Progenitor cell of endocrine pancreas (in vitro differentiated cells): ENCODE measurements at regions not wholly inside any gene's neighbourhood (a gene's known extent, or its start where the extent isn't known, plus 50 kb on each side); places are given as distances from the start of the nearest gene placed in this dataset.

Source experiments
- DNase-seq: peaks from one replicate; pipeline ENCODE4 v3.0.0; 2021; ENCODE audit warnings: low spot score; ENCODE audit not compliant: unreplicated experiment
- H3K27ac Mint-ChIP-seq: 2 replicates; pipeline ENCODE4 v1.8.0; 2021; ENCODE audit warnings: mild to moderate bottlenecking, moderate library complexity, mixed read lengths
- H3K27me3 Mint-ChIP-seq: 2 replicates; pipeline ENCODE4 v1.8.0; 2021; ENCODE audit warnings: mixed read lengths
- H3K36me3 Mint-ChIP-seq: 2 replicates; pipeline ENCODE4 v1.8.0; 2022; ENCODE audit warnings: mixed read lengths; ENCODE audit not compliant: insufficient read depth
- H3K4me1 Mint-ChIP-seq: 2 replicates; pipeline ENCODE4 v1.8.0; 2021; ENCODE audit warnings: low read depth, mixed read lengths
- H3K4me3 Mint-ChIP-seq: 2 replicates; pipeline ENCODE4 v1.8.0; 2021; ENCODE audit warnings: low read depth, mild to moderate bottlenecking, moderate library complexity, mixed read lengths
- H3K9me3 Mint-ChIP-seq: 2 replicates; pipeline ENCODE4 v1.8.0; 2021; ENCODE audit warnings: low read depth, mixed read lengths
- TF ChIP-seq, protein P1 (sequence below): fragments of 200-600 bp; sonication (generic); IDR thresholded peaks from one replicate; pipeline ENCODE4 v1.5.0; 2021; ENCODE audit warnings: antibody characterized with exemption, mild to moderate bottlenecking; ENCODE audit not compliant: unreplicated experiment

GRCh38 chr18:24756385-24756784, 295.9 kb downstream of the HRH4 start:
- Mint-ChIP-seq H3K9me3 (peaks cover 6% of the 10 kb centered on the region), H3K27ac (no peak overlapping the region), H3K4me1 (peaks cover 2% of the 10 kb centered on the region), H3K4me3 (no peak overlapping the region), H3K36me3 (no peaks in the 10 kb centered on the region), H3K27me3 (no peaks in the 10 kb centered on the region)
- TF ChIP-seq, protein P1, sequence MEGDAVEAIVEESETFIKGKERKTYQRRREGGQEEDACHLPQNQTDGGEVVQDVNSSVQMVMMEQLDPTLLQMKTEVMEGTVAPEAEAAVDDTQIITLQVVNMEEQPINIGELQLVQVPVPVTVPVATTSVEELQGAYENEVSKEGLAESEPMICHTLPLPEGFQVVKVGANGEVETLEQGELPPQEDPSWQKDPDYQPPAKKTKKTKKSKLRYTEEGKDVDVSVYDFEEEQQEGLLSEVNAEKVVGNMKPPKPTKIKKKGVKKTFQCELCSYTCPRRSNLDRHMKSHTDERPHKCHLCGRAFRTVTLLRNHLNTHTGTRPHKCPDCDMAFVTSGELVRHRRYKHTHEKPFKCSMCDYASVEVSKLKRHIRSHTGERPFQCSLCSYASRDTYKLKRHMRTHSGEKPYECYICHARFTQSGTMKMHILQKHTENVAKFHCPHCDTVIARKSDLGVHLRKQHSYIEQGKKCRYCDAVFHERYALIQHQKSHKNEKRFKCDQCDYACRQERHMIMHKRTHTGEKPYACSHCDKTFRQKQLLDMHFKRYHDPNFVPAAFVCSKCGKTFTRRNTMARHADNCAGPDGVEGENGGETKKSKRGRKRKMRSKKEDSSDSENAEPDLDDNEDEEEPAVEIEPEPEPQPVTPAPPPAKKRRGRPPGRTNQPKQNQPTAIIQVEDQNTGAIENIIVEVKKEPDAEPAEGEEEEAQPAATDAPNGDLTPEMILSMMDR = no peak
- DNase-seq = no peak

DNA sequence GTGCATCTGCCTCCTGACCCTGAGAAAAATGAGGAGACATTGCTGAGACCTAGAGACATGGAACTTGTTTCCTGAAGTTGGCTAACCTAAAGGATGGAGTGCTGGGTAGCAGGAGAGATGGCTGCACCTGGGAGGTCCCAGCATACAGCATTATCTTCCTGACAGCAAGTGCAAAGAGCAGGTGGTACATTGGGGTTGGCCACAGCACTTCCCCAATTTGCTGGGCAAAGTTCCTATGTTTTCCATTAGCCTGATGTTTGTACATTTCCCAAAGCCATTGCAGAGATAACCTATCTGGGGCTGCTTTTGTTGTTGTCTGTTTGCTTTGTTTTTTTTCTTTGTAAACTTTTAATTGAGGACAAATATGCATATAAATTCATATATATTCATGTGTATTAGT, 296.7 kb downstream of the HRH4 start:
- Mint-ChIP-seq H3K27me3 (no peaks in the 10 kb centered on the region), H3K9me3 (peaks cover 12% of the 10 kb centered on the region), H3K36me3 (no peaks in the 10 kb centered on the region), H3K4me3 (no peak overlapping the region), H3K27ac (no peak overlapping the region), H3K4me1 (peaks cover 2% of the 10 kb centered on the region)
- TF ChIP-seq, protein P1 = no peak
- no peak for DNase-seq

GRCh38 chr18:24761765-24762164, 301.3 kb downstream of the HRH4 start:
- Mint-ChIP-seq H3K9me3 (peaks cover 12% of the 10 kb centered on the region), H3K4me1 (peaks cover 2% of the 10 kb centered on the region), H3K27me3 (no peaks in the 10 kb centered on the region), H3K27ac (no peak overlapping the region), H3K36me3 (no peaks in the 10 kb centered on the region), H3K4me3 (no peak overlapping the region)
- DNase-seq = no peak
- TF ChIP-seq, protein P1 = no peak

- H3K4me3 Mint-ChIP-seq = no peak overlapping the region
- TF ChIP-seq, protein P1 = no peak
- no peaks in the 10 kb centered on the region for H3K36me3 Mint-ChIP-seq
- H3K9me3 Mint-ChIP-seq = peaks cover 12% of the 10 kb centered on the region
- DNase-seq = no peak
- peaks cover 2% of the 10 kb centered on the region for H3K4me1 Mint-ChIP-seq
- no peaks in the 10 kb centered on the region for H3K27me3 Mint-ChIP-seq
- no peak overlapping the region for H3K27ac Mint-ChIP-seq
Measured at GRCh38 chr18:24762511-24762910, 302.1 kb downstream of the HRH4 start.

- no peak for DNase-seq
- H3K27me3 Mint-ChIP-seq = no peaks in the 10 kb centered on the region
- no peak overlapping the region for H3K4me3 Mint-ChIP-seq
- H3K36me3 Mint-ChIP-seq = no peaks in the 10 kb centered on the region
- no peak overlapping the region for H3K27ac Mint-ChIP-seq
- peaks cover 12% of the 10 kb centered on the region for H3K9me3 Mint-ChIP-seq
- no peaks in the 10 kb centered on the region for H3K4me1 Mint-ChIP-seq
- TF ChIP-seq, protein P1 = no peak
Measured at GRCh38 chr18:24763765-24764513, 303.5 kb downstream of the HRH4 start.
